GM23338 (cell line): ENCODE measurements at regions not wholly inside any gene's neighbourhood (a gene's known extent, or its start where the extent isn't known, plus 50 kb on each side); places are given as distances from the start of the nearest gene placed in this dataset.
"Not testable (repeated sequence)": the region's sequence is repeated elsewhere in the genome, so short reads cannot be mapped to it uniquely, and the experiment has no call there.

Experiments
- CREB1 ChIP-seq: fragments of 250-450 bp; sonication (Bioruptor Pico); IDR thresholded peaks from 2 replicates; pipeline ENCODE4 v1.5.0; 2020; ENCODE audit warnings: low read depth, mild to moderate bottlenecking, moderate library complexity
- EZH2 ChIP-seq: fragments of 200-600 bp; sonication (generic); IDR thresholded peaks from one replicate; pipeline ENCODE4 v1.8.0; 2017; ENCODE audit warnings: antibody characterized with exemption, mild to moderate bottlenecking, low read depth; ENCODE audit not compliant: unreplicated experiment
- EZH2phosphoT487 ChIP-seq: fragments of 200-600 bp; sonication (generic); IDR thresholded peaks from one replicate; pipeline ENCODE4 v1.8.1; 2018; ENCODE audit warnings: antibody characterized with exemption; ENCODE audit not compliant: unreplicated experiment
- NANOG ChIP-seq: IDR thresholded peaks from 2 replicates; pipeline ENCODE4 v1.6.1; 2016; ENCODE audit warnings: antibody characterized with exemption, borderline replicate concordance
- TF ChIP-seq, protein P1 (sequence below), 2 experiments: fragments of 200-600 bp in 1 of 2; sonication (generic) in 1 of 2; conservative IDR thresholded peaks; 2 replicates each; pipeline versions ENCODE4 v1.5.1 to v1.6.1; 2016 to 2017; ENCODE audit warnings: antibody characterized with exemption in 2 of 2, low read depth in 2 of 2, mild to moderate bottlenecking in 2 of 2, moderate library complexity in 1 of 2
- TF ChIP-seq, protein P2 (sequence below): IDR thresholded peaks from one replicate; pipeline ENCODE4 v1.6.1; 2018; ENCODE audit warnings: antibody characterized with exemption; ENCODE audit not compliant: unreplicated experiment

DNA sequence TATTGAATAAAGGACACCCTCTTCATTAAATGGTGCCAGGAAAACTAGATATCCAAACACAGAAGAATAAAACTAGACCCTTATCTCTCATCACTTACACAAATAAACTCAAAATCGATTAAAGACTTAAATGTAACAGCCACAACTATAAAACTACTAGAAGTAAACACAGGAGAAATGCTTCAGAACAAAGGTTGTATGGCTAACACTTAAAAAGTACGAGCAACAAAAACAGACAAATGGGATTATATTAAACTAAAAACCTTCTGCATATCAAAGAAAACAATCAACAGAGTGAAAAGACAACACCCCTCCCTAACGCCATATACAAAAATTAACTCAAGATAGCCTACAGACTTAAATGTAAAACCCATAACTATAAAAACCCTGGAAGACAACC, 104.7 kb upstream of the CLEC6A start:
- TF ChIP-seq CREB1 (CRISPR knock-in tag); NANOG; EZH2phosphoT487; EZH2: not testable (repeated sequence)
- TF ChIP-seq, protein P1, sequence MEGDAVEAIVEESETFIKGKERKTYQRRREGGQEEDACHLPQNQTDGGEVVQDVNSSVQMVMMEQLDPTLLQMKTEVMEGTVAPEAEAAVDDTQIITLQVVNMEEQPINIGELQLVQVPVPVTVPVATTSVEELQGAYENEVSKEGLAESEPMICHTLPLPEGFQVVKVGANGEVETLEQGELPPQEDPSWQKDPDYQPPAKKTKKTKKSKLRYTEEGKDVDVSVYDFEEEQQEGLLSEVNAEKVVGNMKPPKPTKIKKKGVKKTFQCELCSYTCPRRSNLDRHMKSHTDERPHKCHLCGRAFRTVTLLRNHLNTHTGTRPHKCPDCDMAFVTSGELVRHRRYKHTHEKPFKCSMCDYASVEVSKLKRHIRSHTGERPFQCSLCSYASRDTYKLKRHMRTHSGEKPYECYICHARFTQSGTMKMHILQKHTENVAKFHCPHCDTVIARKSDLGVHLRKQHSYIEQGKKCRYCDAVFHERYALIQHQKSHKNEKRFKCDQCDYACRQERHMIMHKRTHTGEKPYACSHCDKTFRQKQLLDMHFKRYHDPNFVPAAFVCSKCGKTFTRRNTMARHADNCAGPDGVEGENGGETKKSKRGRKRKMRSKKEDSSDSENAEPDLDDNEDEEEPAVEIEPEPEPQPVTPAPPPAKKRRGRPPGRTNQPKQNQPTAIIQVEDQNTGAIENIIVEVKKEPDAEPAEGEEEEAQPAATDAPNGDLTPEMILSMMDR (conservative IDR thresholded peaks at IDR 0.05; ENCODE audit: low read depth in 2 of 2), result not testable (repeated sequence)
- TF ChIP-seq, protein P2, sequence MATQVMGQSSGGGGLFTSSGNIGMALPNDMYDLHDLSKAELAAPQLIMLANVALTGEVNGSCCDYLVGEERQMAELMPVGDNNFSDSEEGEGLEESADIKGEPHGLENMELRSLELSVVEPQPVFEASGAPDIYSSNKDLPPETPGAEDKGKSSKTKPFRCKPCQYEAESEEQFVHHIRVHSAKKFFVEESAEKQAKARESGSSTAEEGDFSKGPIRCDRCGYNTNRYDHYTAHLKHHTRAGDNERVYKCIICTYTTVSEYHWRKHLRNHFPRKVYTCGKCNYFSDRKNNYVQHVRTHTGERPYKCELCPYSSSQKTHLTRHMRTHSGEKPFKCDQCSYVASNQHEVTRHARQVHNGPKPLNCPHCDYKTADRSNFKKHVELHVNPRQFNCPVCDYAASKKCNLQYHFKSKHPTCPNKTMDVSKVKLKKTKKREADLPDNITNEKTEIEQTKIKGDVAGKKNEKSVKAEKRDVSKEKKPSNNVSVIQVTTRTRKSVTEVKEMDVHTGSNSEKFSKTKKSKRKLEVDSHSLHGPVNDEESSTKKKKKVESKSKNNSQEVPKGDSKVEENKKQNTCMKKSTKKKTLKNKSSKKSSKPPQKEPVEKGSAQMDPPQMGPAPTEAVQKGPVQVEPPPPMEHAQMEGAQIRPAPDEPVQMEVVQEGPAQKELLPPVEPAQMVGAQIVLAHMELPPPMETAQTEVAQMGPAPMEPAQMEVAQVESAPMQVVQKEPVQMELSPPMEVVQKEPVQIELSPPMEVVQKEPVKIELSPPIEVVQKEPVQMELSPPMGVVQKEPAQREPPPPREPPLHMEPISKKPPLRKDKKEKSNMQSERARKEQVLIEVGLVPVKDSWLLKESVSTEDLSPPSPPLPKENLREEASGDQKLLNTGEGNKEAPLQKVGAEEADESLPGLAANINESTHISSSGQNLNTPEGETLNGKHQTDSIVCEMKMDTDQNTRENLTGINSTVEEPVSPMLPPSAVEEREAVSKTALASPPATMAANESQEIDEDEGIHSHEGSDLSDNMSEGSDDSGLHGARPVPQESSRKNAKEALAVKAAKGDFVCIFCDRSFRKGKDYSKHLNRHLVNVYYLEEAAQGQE, result not testable (repeated sequence)
